Upper lobe of right lung (tissue), 1 donor: ENCODE measurements at regions not wholly inside any gene's neighbourhood (a gene's known extent, or its start where the extent isn't known, plus 50 kb on each side); places are given as distances from the start of the nearest gene placed in this dataset.

Experiments
- ATAC-seq: fragments of 200-7000 bp; cut with Tn5 transposase; one replicate; pipeline ENCODE4 v1.9.1; 2020; ENCODE audit warnings: mild to moderate bottlenecking, moderate library complexity
- DNase-seq: peaks from one replicate; pipeline ENCODE4 v3.0.0-alpha.2; 2020
- H3K27ac ChIP-seq: fragments of 200-600 bp; one replicate; pipeline ENCODE4 v1.8.0; 2022
- H3K27me3 ChIP-seq: fragments of 200-600 bp; one replicate; pipeline ENCODE4 v1.8.0; 2022; ENCODE audit warnings: mild to moderate bottlenecking
- H3K36me3 ChIP-seq: fragments of 200-600 bp; one replicate; pipeline ENCODE4 v1.8.0; 2022
- H3K4me1 ChIP-seq: fragments of 200-600 bp; one replicate; pipeline ENCODE4 v1.8.0; 2022
- H3K4me3 ChIP-seq: fragments of 200-600 bp; one replicate; pipeline ENCODE4 v1.8.0; 2022; ENCODE audit warnings: mild to moderate bottlenecking
- H3K9me3 ChIP-seq: fragments of 200-600 bp; one replicate; pipeline ENCODE4 v1.8.0; 2022
- intact Hi-C: fragments of 100-400 bp; cut with DNase I; formaldehyde crosslinking; loops from one replicate; pipeline ENCODE4 v1.11.0; 2022
- TF ChIP-seq, protein P1 (sequence below): fragments of 200-600 bp; IDR thresholded peaks from one replicate; pipeline ENCODE4 v1.8.0; 2022; ENCODE audit warnings: antibody characterized with exemption
- donor health status: DM: no; HTN: yes; CAD: no; lungs with severe emphysema.

GRCh38 chr1:78375996-78376395, 114.8 kb upstream of the PTGFR start:
- TF ChIP-seq, protein P1, sequence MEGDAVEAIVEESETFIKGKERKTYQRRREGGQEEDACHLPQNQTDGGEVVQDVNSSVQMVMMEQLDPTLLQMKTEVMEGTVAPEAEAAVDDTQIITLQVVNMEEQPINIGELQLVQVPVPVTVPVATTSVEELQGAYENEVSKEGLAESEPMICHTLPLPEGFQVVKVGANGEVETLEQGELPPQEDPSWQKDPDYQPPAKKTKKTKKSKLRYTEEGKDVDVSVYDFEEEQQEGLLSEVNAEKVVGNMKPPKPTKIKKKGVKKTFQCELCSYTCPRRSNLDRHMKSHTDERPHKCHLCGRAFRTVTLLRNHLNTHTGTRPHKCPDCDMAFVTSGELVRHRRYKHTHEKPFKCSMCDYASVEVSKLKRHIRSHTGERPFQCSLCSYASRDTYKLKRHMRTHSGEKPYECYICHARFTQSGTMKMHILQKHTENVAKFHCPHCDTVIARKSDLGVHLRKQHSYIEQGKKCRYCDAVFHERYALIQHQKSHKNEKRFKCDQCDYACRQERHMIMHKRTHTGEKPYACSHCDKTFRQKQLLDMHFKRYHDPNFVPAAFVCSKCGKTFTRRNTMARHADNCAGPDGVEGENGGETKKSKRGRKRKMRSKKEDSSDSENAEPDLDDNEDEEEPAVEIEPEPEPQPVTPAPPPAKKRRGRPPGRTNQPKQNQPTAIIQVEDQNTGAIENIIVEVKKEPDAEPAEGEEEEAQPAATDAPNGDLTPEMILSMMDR: no peak
- Histone ChIP-seq H3K27ac (no peak overlapping the region), H3K4me1 (no peaks in the 10 kb centered on the region), H3K9me3 (no peaks in the 10 kb centered on the region), H3K36me3 (no peaks in the 10 kb centered on the region), H3K4me3 (no peak overlapping the region), H3K27me3 (no peaks in the 10 kb centered on the region)
- no peak for DNase-seq
- intact Hi-C loops: no loop called here
- no peak for ATAC-seq

DNA sequence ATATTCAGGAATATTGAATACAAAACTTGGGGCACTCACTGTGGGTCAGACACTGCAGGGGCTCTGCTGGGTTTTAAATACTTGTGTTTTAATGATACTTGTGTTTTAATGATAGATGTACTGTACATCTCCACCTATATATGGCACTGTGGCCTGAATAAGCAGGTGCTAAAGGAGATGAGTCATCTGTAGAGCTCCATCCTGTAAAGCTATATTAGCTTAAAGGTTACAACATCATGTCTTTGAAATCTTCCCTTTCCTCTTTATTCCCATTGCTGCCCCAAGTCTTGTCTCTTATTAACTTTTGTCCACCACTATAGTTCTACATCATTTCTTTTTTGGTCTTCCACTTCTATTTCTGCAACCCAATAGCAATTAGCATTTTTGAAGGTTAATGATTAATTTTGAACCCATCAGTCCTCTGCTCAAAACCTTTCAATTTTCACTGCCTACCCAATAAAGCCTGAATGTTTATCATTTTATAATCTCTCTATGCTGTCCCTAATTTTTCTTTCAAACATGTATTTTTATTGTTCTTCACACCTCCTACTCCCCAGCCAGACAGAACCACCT, 113.3 kb upstream of the PTGFR start:
- Histone ChIP-seq H3K36me3 (no peaks in the 10 kb centered on the region), H3K9me3 (no peaks in the 10 kb centered on the region), H3K4me1 (no peaks in the 10 kb centered on the region), H3K27me3 (no peaks in the 10 kb centered on the region), H3K4me3 (no peak overlapping the region), H3K27ac (no peak overlapping the region)
- TF ChIP-seq, protein P1: no peak
- intact Hi-C loops: no loop called here
- DNase-seq (no peak), ATAC-seq (no peak)

DNA sequence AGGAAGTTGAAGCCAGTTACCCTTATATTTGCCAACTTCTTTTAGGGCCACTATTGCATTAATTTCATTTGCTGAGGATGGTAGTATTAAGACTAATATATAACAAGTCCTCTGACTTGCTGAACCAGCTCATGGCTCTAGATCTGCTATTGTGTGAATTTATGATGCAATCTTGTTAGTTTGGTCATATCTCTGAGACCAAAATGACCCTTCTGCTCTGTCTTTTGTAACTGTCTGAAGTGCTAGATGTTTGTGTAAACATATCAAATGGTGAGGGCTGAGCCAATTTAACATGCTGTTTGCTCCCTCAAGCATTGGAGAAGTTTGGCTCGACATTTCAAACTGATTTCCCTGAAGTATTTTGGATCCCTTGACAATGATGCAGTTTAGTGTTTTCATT, 106.9 kb upstream of the PTGFR start:
- no peaks in the 10 kb centered on the region for H3K27me3 ChIP-seq
- no peak for DNase-seq
- H3K4me3 ChIP-seq: no peak overlapping the region
- H3K27ac ChIP-seq: no peak overlapping the region
- H3K9me3 ChIP-seq: no peaks in the 10 kb centered on the region
- peak; percentile 44 for ATAC-seq
- no peaks in the 10 kb centered on the region for H3K4me1 ChIP-seq
- TF ChIP-seq, protein P1: no peak
- intact Hi-C loops: no loop called here
- no peaks in the 10 kb centered on the region for H3K36me3 ChIP-seq

DNA sequence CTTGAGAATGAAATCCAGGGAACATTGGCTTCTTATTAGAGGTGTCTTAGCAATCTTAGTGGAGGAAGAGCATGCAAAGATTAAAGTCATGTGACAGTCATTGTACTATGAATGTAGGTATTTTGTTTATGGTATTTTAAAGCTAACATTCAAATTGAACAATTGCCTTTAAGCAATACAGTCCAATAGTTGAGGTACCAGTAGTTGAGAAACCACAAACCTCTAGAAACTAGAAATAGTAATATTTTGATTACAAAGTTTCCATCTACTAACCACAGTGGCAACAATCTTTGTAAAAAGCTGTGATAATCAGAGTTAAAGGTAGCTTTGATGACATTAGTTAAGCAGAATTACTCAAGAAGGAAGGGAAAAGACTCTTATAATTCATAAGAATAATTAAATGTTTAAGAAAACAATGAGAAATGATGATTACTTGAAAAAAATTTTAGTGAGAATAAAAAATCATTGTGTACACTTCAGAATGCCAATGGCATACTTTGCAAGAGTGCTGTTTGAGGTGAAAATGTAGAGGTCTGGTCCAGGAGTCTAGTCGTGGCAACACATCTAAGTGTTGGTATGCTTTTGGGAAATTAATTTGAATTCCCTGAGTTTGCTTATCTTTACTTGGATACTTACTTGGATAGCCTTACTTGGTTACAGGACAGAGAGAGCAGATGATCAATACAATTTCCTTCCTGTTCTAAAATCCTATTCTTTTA, 104.9 kb upstream of the PTGFR start:
- intact Hi-C loops: no loop called here
- ATAC-seq: no peak
- no peak overlapping the region for H3K27ac ChIP-seq

DNA sequence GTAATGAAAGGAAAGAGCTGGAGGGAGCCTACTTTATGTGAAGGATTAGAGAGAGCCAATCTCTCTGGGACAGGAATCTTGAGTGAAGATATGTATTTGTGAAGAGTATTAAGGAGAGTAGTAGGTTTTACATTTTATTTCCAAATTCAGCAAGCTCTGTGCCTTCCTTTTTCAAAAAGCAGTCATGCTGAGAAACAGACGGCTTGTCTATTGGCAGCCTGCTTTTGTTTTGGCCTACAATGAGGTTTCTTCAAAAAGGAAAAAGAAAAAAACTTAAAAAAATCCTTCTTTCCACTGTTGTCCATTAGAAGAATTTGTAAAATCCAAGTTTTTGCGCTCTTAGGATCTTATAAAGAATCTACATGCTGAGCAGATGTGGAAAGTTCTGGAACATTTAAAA, 103.6 kb upstream of the PTGFR start:
- Histone ChIP-seq H3K27ac (no peak overlapping the region), H3K36me3 (no peaks in the 10 kb centered on the region), H3K9me3 (no peaks in the 10 kb centered on the region), H3K4me3 (no peak overlapping the region), H3K27me3 (no peaks in the 10 kb centered on the region), H3K4me1 (no peaks in the 10 kb centered on the region)
- DNase-seq (no peak), ATAC-seq (no peak)
- TF ChIP-seq, protein P1: no peak
- intact Hi-C loops: no loop called here

More for the DNA sequence above, 104.9 kb upstream of the PTGFR start:
- H3K4me1 ChIP-seq: no peaks in the 10 kb centered on the region
- H3K27me3 ChIP-seq: no peaks in the 10 kb centered on the region
- H3K9me3 ChIP-seq: no peaks in the 10 kb centered on the region
- DNase-seq: no peak
- no peaks in the 10 kb centered on the region for H3K36me3 ChIP-seq
- no peak overlapping the region for H3K4me3 ChIP-seq
- TF ChIP-seq, protein P1: no peak
